ENCODE measurements at regions not wholly inside any gene's neighbourhood (a gene's known extent, or its start where the extent isn't known, plus 50 kb on each side); places are given as distances from the start of the nearest gene placed in this dataset.

- TF ChIP-seq CTCF (IDR thresholded peaks at IDR 0.05 in 8 of 11, conservative IDR thresholded peaks at IDR 0.05 in 3 of 11) (no peak), POLR2A (IDR thresholded peaks at IDR 0.05) (no peak)
Measured at GRCh38 chrY:13017493-13017892, 112.8 kb downstream of the DDX3Y start.
